WTC11 (cell line): ENCODE measurements at regions not wholly inside any gene's neighbourhood (a gene's known extent, or its start where the extent isn't known, plus 50 kb on each side); places are given as distances from the start of the nearest gene placed in this dataset.

ENCODE experiments used
- ATAC-seq: fragments of 200-7000 bp; cut with Tn5 transposase; 2 replicates; pipeline ENCODE4 v1.10.0; 2021; ENCODE audit warnings: mild to moderate bottlenecking, moderate library complexity
- CTCF ChIA-PET: fragments of 300-600 bp; sonication (Branson Sonifier 250); formaldehyde crosslinking; loops from one replicate; lab custom pipeline; 2021; ENCODE audit warnings: antibody characterized with exemption; lab: Charles Lee
- POLR2A ChIA-PET: fragments of 350-600 bp; sonication (Branson Sonifier 250); formaldehyde crosslinking; loops from one replicate; lab custom pipeline; 2021; ENCODE audit warnings: antibody characterized with exemption; lab: Charles Lee
- DNase-seq: peaks from one replicate; pipeline ENCODE4 v3.0.0; 2021; ENCODE audit warnings: low spot score
- H3K27ac Mint-ChIP-seq: 2 replicates; pipeline ENCODE4 v1.8.0; 2021; ENCODE audit warnings: mixed read lengths
- H3K27me3 Mint-ChIP-seq: 2 replicates; pipeline ENCODE4 v1.8.0; 2021; ENCODE audit warnings: low read depth, mild to moderate bottlenecking, moderate library complexity, mixed read lengths
- H3K36me3 Mint-ChIP-seq: 2 replicates; pipeline ENCODE4 v1.8.0; 2021; ENCODE audit warnings: mixed read lengths
- H3K4me1 Mint-ChIP-seq: 2 replicates; pipeline ENCODE4 v1.8.0; 2022; ENCODE audit warnings: mixed read lengths
- H3K4me3 Mint-ChIP-seq: 2 replicates; pipeline ENCODE4 v1.8.0; 2021; ENCODE audit warnings: mild to moderate bottlenecking, moderate library complexity, mixed read lengths
- H3K9me3 Mint-ChIP-seq: 2 replicates; pipeline ENCODE4 v1.8.0; 2021; ENCODE audit warnings: mixed read lengths
- AR ChIP-seq: fragments of 250-450 bp; sonication (Bioruptor Pico); IDR thresholded peaks from 2 replicates; pipeline ENCODE4 v1.9.0; 2021; ENCODE audit warnings: mild to moderate bottlenecking
- ATF6 ChIP-seq: sonication (generic); formaldehyde crosslinking; IDR thresholded peaks from 2 replicates; pipeline ENCODE4 v1.8.1; 2023; ENCODE audit warnings: mild to moderate bottlenecking, missing genetic modification reagents
- HMGA2 ChIP-seq: fragments of 250-450 bp; sonication (Bioruptor Pico); IDR thresholded peaks from 2 replicates; pipeline ENCODE4 v1.4.0; 2021; ENCODE audit warnings: mild to moderate bottlenecking, moderate library complexity
- IRF1 ChIP-seq: sonication (generic); formaldehyde crosslinking; IDR thresholded peaks from 2 replicates; pipeline ENCODE4 v1.8.0; 2023; ENCODE audit warnings: missing genetic modification reagents
- IRF2 ChIP-seq: sonication (generic); formaldehyde crosslinking; IDR thresholded peaks from 2 replicates; pipeline ENCODE4 v1.8.0; 2022; ENCODE audit warnings: low read depth, missing genetic modification reagents, borderline replicate concordance
- JUN ChIP-seq: sonication (generic); formaldehyde crosslinking; IDR thresholded peaks from 2 replicates; pipeline ENCODE4 v1.8.0; 2023; ENCODE audit warnings: mild to moderate bottlenecking, missing genetic modification reagents
- KAT7 ChIP-seq: sonication (generic); formaldehyde crosslinking; IDR thresholded peaks from 2 replicates; pipeline ENCODE4 v1.8.1; 2023; ENCODE audit warnings: missing genetic modification reagents, mild to moderate bottlenecking, borderline replicate concordance
- MAX ChIP-seq: sonication (generic); formaldehyde crosslinking; IDR thresholded peaks from 2 replicates; pipeline ENCODE4 v1.8.0; 2022; ENCODE audit warnings: mild to moderate bottlenecking, missing genetic modification reagents
- NFATC4 ChIP-seq: fragments of 250-450 bp; sonication (Bioruptor Pico); IDR thresholded peaks from 2 replicates; pipeline ENCODE4 v1.9.0; 2021; ENCODE audit warnings: mild to moderate bottlenecking
- SMAD4 ChIP-seq: sonication (generic); formaldehyde crosslinking; IDR thresholded peaks from 2 replicates; pipeline ENCODE4 v1.8.0; 2022; ENCODE audit warnings: mild to moderate bottlenecking, missing genetic modification reagents
- SOX15 ChIP-seq: fragments of 250-450 bp; sonication (Bioruptor Pico); IDR thresholded peaks from 2 replicates; pipeline ENCODE4 v1.9.0; 2021; ENCODE audit warnings: mild to moderate bottlenecking
- SP1 ChIP-seq: sonication (generic); formaldehyde crosslinking; conservative IDR thresholded peaks from 2 replicates; pipeline ENCODE4 v1.8.1; 2022; ENCODE audit warnings: missing genetic modification reagents
- ZNF121 ChIP-seq: sonication (generic); formaldehyde crosslinking; IDR thresholded peaks from 2 replicates; pipeline ENCODE4 v1.8.0; 2023; ENCODE audit warnings: missing genetic modification reagents
- ZNF232 ChIP-seq: sonication (generic); formaldehyde crosslinking; IDR thresholded peaks from 2 replicates; pipeline ENCODE4 v1.8.0; 2022; ENCODE audit warnings: mild to moderate bottlenecking, missing genetic modification reagents
- TF ChIP-seq, protein P1 (sequence below): sonication (generic); formaldehyde crosslinking; IDR thresholded peaks from 2 replicates; pipeline ENCODE4 v1.8.0; 2022; ENCODE audit warnings: mild to moderate bottlenecking, missing genetic modification reagents
- TF ChIP-seq, protein P2 (sequence below): fragments of 250-450 bp; sonication (Bioruptor Pico); IDR thresholded peaks from 2 replicates; pipeline ENCODE4 v1.9.0; 2021; ENCODE audit warnings: mild to moderate bottlenecking, borderline replicate concordance
- TF ChIP-seq, protein P3 (sequence below): sonication (generic); formaldehyde crosslinking; IDR thresholded peaks from 2 replicates; pipeline ENCODE4 v1.8.1; 2022; ENCODE audit warnings: low read depth, missing genetic modification reagents, borderline replicate concordance

- Mint-ChIP-seq H3K9me3 (peaks cover 15% of the 10 kb centered on the region), H3K27me3 (no peaks in the 10 kb centered on the region), H3K36me3 (peaks cover 3% of the 10 kb centered on the region; the same call in 1 of the 2 replicates), H3K27ac (no peak overlapping the region), H3K4me3 (no peak overlapping the region), H3K4me1 (peaks cover 16% of the 10 kb centered on the region)
- ChIA-PET POLR2A (no interaction called here), CTCF (no interaction called here)
- DNase-seq (no peak), ATAC-seq (no peak)
- no peak for TF ChIP-seq JUN (CRISPR knock-in tag)
- TF ChIP-seq IRF1 (CRISPR knock-in tag): no peak
- TF ChIP-seq, protein P1, sequence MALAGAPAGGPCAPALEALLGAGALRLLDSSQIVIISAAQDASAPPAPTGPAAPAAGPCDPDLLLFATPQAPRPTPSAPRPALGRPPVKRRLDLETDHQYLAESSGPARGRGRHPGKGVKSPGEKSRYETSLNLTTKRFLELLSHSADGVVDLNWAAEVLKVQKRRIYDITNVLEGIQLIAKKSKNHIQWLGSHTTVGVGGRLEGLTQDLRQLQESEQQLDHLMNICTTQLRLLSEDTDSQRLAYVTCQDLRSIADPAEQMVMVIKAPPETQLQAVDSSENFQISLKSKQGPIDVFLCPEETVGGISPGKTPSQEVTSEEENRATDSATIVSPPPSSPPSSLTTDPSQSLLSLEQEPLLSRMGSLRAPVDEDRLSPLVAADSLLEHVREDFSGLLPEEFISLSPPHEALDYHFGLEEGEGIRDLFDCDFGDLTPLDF (CRISPR knock-in tag): no peak
- TF ChIP-seq SMAD4: no peak
- TF ChIP-seq NFATC4 (CRISPR knock-in tag): no peak
- TF ChIP-seq, protein P2, sequence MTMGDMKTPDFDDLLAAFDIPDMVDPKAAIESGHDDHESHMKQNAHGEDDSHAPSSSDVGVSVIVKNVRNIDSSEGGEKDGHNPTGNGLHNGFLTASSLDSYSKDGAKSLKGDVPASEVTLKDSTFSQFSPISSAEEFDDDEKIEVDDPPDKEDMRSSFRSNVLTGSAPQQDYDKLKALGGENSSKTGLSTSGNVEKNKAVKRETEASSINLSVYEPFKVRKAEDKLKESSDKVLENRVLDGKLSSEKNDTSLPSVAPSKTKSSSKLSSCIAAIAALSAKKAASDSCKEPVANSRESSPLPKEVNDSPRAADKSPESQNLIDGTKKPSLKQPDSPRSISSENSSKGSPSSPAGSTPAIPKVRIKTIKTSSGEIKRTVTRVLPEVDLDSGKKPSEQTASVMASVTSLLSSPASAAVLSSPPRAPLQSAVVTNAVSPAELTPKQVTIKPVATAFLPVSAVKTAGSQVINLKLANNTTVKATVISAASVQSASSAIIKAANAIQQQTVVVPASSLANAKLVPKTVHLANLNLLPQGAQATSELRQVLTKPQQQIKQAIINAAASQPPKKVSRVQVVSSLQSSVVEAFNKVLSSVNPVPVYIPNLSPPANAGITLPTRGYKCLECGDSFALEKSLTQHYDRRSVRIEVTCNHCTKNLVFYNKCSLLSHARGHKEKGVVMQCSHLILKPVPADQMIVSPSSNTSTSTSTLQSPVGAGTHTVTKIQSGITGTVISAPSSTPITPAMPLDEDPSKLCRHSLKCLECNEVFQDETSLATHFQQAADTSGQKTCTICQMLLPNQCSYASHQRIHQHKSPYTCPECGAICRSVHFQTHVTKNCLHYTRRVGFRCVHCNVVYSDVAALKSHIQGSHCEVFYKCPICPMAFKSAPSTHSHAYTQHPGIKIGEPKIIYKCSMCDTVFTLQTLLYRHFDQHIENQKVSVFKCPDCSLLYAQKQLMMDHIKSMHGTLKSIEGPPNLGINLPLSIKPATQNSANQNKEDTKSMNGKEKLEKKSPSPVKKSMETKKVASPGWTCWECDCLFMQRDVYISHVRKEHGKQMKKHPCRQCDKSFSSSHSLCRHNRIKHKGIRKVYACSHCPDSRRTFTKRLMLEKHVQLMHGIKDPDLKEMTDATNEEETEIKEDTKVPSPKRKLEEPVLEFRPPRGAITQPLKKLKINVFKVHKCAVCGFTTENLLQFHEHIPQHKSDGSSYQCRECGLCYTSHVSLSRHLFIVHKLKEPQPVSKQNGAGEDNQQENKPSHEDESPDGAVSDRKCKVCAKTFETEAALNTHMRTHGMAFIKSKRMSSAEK (CRISPR knock-in tag): no peak
- no peak for TF ChIP-seq AR (CRISPR knock-in tag)
- TF ChIP-seq HMGA2 (CRISPR knock-in tag): no peak
- TF ChIP-seq ZNF232 (CRISPR knock-in tag): no peak
- no peak for TF ChIP-seq ATF6
- TF ChIP-seq ZNF121 (CRISPR knock-in tag): no peak
- no peak for TF ChIP-seq IRF2 (CRISPR knock-in tag)
- TF ChIP-seq, protein P3, sequence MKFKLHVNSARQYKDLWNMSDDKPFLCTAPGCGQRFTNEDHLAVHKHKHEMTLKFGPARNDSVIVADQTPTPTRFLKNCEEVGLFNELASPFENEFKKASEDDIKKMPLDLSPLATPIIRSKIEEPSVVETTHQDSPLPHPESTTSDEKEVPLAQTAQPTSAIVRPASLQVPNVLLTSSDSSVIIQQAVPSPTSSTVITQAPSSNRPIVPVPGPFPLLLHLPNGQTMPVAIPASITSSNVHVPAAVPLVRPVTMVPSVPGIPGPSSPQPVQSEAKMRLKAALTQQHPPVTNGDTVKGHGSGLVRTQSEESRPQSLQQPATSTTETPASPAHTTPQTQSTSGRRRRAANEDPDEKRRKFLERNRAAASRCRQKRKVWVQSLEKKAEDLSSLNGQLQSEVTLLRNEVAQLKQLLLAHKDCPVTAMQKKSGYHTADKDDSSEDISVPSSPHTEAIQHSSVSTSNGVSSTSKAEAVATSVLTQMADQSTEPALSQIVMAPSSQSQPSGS (CRISPR knock-in tag): no peak
- no peak for TF ChIP-seq SOX15 (CRISPR knock-in tag)
- no peak for TF ChIP-seq SP1 (CRISPR knock-in tag)
- no peak for TF ChIP-seq MAX
- TF ChIP-seq KAT7 (CRISPR knock-in tag): no peak
Observed at GRCh38 chr3:144865948-144866347, 894.3 kb downstream of the DIPK2A start.
